ENCODE measurements at regions not wholly inside any gene's neighbourhood (a gene's known extent, or its start where the extent isn't known, plus 50 kb on each side); places are given as distances from the start of the nearest gene placed in this dataset.

DNA sequence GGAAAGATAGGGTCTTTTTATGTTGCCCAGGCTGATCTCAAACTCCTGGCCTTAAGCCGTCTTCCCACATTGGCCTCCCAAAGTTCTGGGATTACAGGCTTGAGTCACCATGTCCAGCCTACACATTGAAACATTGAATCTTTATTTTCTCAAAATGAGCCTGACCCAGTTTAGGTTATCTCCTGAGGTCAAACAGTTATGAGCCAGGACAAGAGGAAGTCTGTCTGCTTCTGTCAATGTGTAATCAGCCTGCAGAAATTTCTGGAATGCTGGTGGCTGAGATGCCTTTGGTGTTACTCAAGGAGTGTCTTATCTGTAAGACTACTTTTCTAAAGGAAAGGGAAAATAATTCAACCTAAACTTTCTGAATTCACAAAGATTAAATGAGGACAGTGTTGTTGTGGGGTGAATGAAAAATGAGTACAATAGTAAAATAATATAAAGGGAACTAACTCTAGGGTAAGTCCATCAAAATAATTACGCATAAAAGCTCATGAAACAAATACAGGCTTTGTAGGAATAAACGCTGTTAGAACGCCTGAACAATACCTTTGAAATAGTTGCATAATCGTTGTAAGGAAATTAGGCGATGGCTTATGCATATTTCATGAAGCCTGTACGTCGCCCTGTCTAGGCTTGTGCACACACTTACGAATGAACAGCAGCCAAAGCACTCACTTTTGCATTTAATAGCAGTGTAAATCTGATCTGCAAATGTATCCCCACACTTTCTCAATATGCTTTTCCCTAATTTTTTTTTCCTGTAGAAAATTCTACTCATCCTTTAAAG is 260.8 kb downstream of the RDH14 start:
- H3K9me1 ChIP-seq (ENCODE audit: insufficient read depth, low read length), result peaks cover 2% of the 10 kb centered on the region
- ATAC-seq (ENCODE audit: low read depth) (peak; percentile 91), DNase-seq (peak; percentile 96)
- H3K27ac ChIP-seq (ENCODE audit: insufficient read depth, low read length), result peak overlapping the region; percentile 76
- H2AFZ ChIP-seq (replicated peaks; ENCODE audit: low read length, poor library complexity), result peak overlapping the region; percentile 51
- peak overlapping the region; percentile 82; the same call in 1 of the 2 replicates for H2AK5ac ChIP-seq (ENCODE audit: low read depth, low read length)
- no peak overlapping the region for H3K9ac ChIP-seq (ENCODE audit: low read depth, low read length)
- peak overlapping the region; percentile 91 for H3K4ac ChIP-seq (ENCODE audit: low read depth, low read length)
- dilution Hi-C loops (cut with HindIII; ENCODE audit: low sequenced_read_pairs, unreplicated experiment) (no loop called here), intact Hi-C loops (cut with micrococcal nuclease) (loop anchor here (1.0 kb wide), 1 partner anchor 63 kb away; no protein-coding TSS in a partner anchor), in situ Hi-C loops (cut with MboI; ENCODE audit: low sequenced_read_pairs) (no loop called here)
- H3K56ac ChIP-seq (ENCODE audit: extremely low read depth, insufficient read depth, low read length), result peak overlapping the region; percentile 70; the same call in 1 of the 2 replicates
- peak overlapping the region; percentile 93 for H2BK120ac ChIP-seq (ENCODE audit: low read depth, low read length)
- H3K4me1 ChIP-seq (ENCODE audit: control insufficient read depth, insufficient read depth, low read length), result peaks cover 5% of the 10 kb centered on the region
- H3K23ac ChIP-seq (ENCODE audit: low read depth, low read length), result peak overlapping the region; percentile 96
- H2AK9ac ChIP-seq (replicated peaks; ENCODE audit: low read depth, low read length, poor library complexity), result no peak overlapping the region
- H3K4me3 ChIP-seq (ENCODE audit: insufficient read depth, low read depth, low read length), result no peak overlapping the region
- peak overlapping the region; percentile 78 for H4K5ac ChIP-seq (ENCODE audit: low read depth, low read length)
- H4K20me1 ChIP-seq (ENCODE audit: insufficient read depth, low read length), result no peaks in the 10 kb centered on the region
- peak overlapping the region; percentile 94 for H2BK20ac ChIP-seq (ENCODE audit: low read depth, low read length)
- H2BK5ac ChIP-seq (ENCODE audit: low read depth, low read length, poor library complexity, severe bottlenecking), result peak overlapping the region; percentile 98
- no peak overlapping the region for H2BK15ac ChIP-seq (ENCODE audit: low read depth, low read length)
- POLR2A ChIA-PET (ENCODE audit: unreplicated experiment), result no interaction called here
- H4K8ac ChIP-seq (ENCODE audit: low read depth in 2 of 2, low read length in 2 of 2), result peak overlapping the region; percentile 17 to 93; a peak in 3 of 4 replicates
- H3K18ac ChIP-seq (ENCODE audit: low read depth, low read length), result peak overlapping the region; percentile 91
- no peaks in the 10 kb centered on the region for H3K36me3 ChIP-seq (ENCODE audit: control insufficient read depth, insufficient read depth, low read length)
- CTCF ChIA-PET, result no interaction called here
- H4K91ac ChIP-seq (ENCODE audit: insufficient read depth, low read depth, low read length), result peak overlapping the region; percentile 94
- H3K4me2 ChIP-seq (ENCODE audit: low read depth, low read length), result peak overlapping the region; percentile 75
- H3K27me3 ChIP-seq (ENCODE audit: control insufficient read depth, insufficient read depth, low read length), result no peaks in the 10 kb centered on the region
- no peaks in the 10 kb centered on the region for H3K79me1 ChIP-seq (ENCODE audit: low read depth in 1 of 2, low read length in 2 of 2)
- no TSS peak for BruUV-seq (replicated peaks)
- no peaks in the 10 kb centered on the region for H3K9me3 ChIP-seq (ENCODE audit: control insufficient read depth, insufficient read depth, low read length)
- 18% methylated on average over 4 of the region's 9 CpGs; no CpG with 5 or more reads in 1 of the 2 experiments for WGBS, 2 experiments (ENCODE audit: extremely low coverage in 2 of 2, insufficient read length in 1 of 2)
- H3K14ac ChIP-seq (replicated peaks; ENCODE audit: low read depth, low read length), result no peak overlapping the region
- TF ChIP-seq FOS (IDR thresholded peaks at IDR 0.05; ENCODE audit: low read depth, low read length) (peak; percentile 16; the same call in 1 of the 2 replicates), RCOR1 (IDR thresholded peaks at IDR 0.05; ENCODE audit: insufficient replicate concordance, low read length) (peak; percentile 56), MAFK (IDR thresholded peaks at IDR 0.05; ENCODE audit: low read depth, low read length) (peak; percentile 16; the same call in 1 of the 2 replicates), RFX5 (IDR thresholded peaks at IDR 0.05; ENCODE audit: low read depth, low read length) (no peak), NFE2L2 (IDR thresholded peaks at IDR 0.05; ENCODE audit: low read depth, low read length) (no peak), CHD1 (IDR thresholded peaks at IDR 0.05; ENCODE audit: low read depth, low read length) (no peak), MAZ (IDR thresholded peaks at IDR 0.05; ENCODE audit: borderline replicate concordance, low read depth, low read length) (0 out of 2 replicates have a peak, but pooled peaks have one; percentile 17), SMC3 (IDR thresholded peaks at IDR 0.05; ENCODE audit: low read depth, low read length) (no peak), CEBPB (IDR thresholded peaks at IDR 0.05; ENCODE audit: low read depth, low read length) (peak; percentile 83), BHLHE40 (IDR thresholded peaks at IDR 0.05; ENCODE audit: low read depth, low read length) (peak; percentile 41; the same call in 1 of the 2 replicates), MXI1 (IDR thresholded peaks at IDR 0.05; ENCODE audit: borderline replicate concordance, low read depth, low read length) (no peak), RAD21 (IDR thresholded peaks at IDR 0.05; ENCODE audit: low read length) (no peak; the same call in 1 of the 2 replicates)
- TF ChIP-seq, protein P1, sequence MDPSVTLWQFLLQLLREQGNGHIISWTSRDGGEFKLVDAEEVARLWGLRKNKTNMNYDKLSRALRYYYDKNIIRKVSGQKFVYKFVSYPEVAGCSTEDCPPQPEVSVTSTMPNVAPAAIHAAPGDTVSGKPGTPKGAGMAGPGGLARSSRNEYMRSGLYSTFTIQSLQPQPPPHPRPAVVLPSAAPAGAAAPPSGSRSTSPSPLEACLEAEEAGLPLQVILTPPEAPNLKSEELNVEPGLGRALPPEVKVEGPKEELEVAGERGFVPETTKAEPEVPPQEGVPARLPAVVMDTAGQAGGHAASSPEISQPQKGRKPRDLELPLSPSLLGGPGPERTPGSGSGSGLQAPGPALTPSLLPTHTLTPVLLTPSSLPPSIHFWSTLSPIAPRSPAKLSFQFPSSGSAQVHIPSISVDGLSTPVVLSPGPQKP (IDR thresholded peaks at IDR 0.05; ENCODE audit: borderline replicate concordance, low read depth, low read length), result no peak
- TF ChIP-seq, protein P2, sequence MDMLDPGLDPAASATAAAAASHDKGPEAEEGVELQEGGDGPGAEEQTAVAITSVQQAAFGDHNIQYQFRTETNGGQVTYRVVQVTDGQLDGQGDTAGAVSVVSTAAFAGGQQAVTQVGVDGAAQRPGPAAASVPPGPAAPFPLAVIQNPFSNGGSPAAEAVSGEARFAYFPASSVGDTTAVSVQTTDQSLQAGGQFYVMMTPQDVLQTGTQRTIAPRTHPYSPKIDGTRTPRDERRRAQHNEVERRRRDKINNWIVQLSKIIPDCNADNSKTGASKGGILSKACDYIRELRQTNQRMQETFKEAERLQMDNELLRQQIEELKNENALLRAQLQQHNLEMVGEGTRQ (IDR thresholded peaks at IDR 0.05; ENCODE audit: low read depth, low read length), result no peak

All from IMR-90 (cell line).